ENCODE measurements at regions not wholly inside any gene's neighbourhood (a gene's known extent, or its start where the extent isn't known, plus 50 kb on each side); places are given as distances from the start of the nearest gene placed in this dataset.

- no peak for TF ChIP-seq EZH2 (IDR thresholded peaks at IDR 0.05; ENCODE audit: borderline replicate concordance, low read length)
- TF ChIP-seq, protein P1, sequence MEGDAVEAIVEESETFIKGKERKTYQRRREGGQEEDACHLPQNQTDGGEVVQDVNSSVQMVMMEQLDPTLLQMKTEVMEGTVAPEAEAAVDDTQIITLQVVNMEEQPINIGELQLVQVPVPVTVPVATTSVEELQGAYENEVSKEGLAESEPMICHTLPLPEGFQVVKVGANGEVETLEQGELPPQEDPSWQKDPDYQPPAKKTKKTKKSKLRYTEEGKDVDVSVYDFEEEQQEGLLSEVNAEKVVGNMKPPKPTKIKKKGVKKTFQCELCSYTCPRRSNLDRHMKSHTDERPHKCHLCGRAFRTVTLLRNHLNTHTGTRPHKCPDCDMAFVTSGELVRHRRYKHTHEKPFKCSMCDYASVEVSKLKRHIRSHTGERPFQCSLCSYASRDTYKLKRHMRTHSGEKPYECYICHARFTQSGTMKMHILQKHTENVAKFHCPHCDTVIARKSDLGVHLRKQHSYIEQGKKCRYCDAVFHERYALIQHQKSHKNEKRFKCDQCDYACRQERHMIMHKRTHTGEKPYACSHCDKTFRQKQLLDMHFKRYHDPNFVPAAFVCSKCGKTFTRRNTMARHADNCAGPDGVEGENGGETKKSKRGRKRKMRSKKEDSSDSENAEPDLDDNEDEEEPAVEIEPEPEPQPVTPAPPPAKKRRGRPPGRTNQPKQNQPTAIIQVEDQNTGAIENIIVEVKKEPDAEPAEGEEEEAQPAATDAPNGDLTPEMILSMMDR (IDR thresholded peaks at IDR 0.05; ENCODE audit: low read length) = no peak
Observed at GRCh38 chr5:164680216-164680615, 1174.8 kb downstream of the MAT2B start.
